Gastrocnemius medialis (tissue), 4 donors: ENCODE measurements at regions not wholly inside any gene's neighbourhood (a gene's known extent, or its start where the extent isn't known, plus 50 kb on each side); places are given as distances from the start of the nearest gene placed in this dataset.
"Not testable (repeated sequence)": the region's sequence is repeated elsewhere in the genome, so short reads cannot be mapped to it uniquely, and the experiment has no call there.

ENCODE experiments used
- ATAC-seq, 2 donors: fragments of 150-250 bp; one replicate each; pipeline ENCODE4 v1.9.1; 2016
- DNase-seq, 2 donors: peaks; one replicate each; pipeline ENCODE4 v3.0.0-alpha.2; 2019
- H3K27ac ChIP-seq, 4 donors: fragments of 200-600 bp; sonication (generic); 1 replicate in 1 of 4; 2 replicates in 3 of 4; pipeline ENCODE4 v1.5.1; 2016 to 2018; ENCODE audit warnings: mild to moderate bottlenecking in 2 of 4, moderate library complexity in 1 of 4
- H3K27me3 ChIP-seq, 3 donors: fragments of 200-600 bp; sonication (generic) in 2 of 3; 1 replicate in 1 of 3; 2 replicates in 2 of 3; pipeline versions ENCODE4 v1.5.1 to v1.6.0; 2016 to 2019; ENCODE audit warnings: mild to moderate bottlenecking in 1 of 3, moderate library complexity in 1 of 3
- H3K36me3 ChIP-seq, 2 donors: fragments of 200-600 bp; sonication (generic) in 1 of 2; one replicate each; pipeline ENCODE4 v1.5.1; 2017 to 2018
- H3K4me1 ChIP-seq, 2 donors: fragments of 200-600 bp; sonication (generic) in 1 of 2; one replicate each; pipeline ENCODE4 v1.5.1; 2016 to 2017; ENCODE audit warnings: mild to moderate bottlenecking in 2 of 2
- H3K4me3 ChIP-seq, 4 donors: fragments of 200-600 bp; sonication (generic) in 3 of 4; 1 replicate in 1 of 4; 2 replicates in 3 of 4; pipeline ENCODE4 v1.5.1; 2016 to 2019; ENCODE audit warnings: mild to moderate bottlenecking in 2 of 4
- H3K9me3 ChIP-seq, 3 donors: fragments of 200-600 bp; sonication (generic) in 2 of 3; 1 replicate in 1 of 3; 2 replicates in 2 of 3; pipeline ENCODE4 v1.5.1; 2016 to 2019
- CTCF ChIP-seq, 5 experiments: fragments of 450-650 bp in 3 of 5; fragments of 200-600 bp in 2 of 5; sonication (generic) in 2 of 5; IDR thresholded peaks in 4 of 5; conservative IDR thresholded peaks in 1 of 5; 1 replicate in 4 of 5; 2 replicates in 1 of 5; pipeline ENCODE4 v1.5.1; 2016 to 2019; ENCODE audit warnings: antibody characterized with exemption in 5 of 5, mild to moderate bottlenecking in 3 of 5, moderate library complexity in 3 of 5
- POLR2A ChIP-seq, 2 donors: fragments of 450-650 bp; IDR thresholded peaks; one replicate each; pipeline ENCODE4 v1.6.1; 2017; ENCODE audit warnings: antibody characterized with exemption in 2 of 2, mild to moderate bottlenecking in 2 of 2, moderate library complexity in 2 of 2
- in situ Hi-C, 4 donors: fragments of 200-750 bp; cut with MboI; loops; one replicate each; pipeline versions ENCODE4 v1.15.0 to v1.8.0; 2017; ENCODE audit warnings: low sequenced_read_pairs in 4 of 4
- intact Hi-C: fragments of 100-400 bp; cut with DNase I; formaldehyde crosslinking; loops from one replicate; pipeline ENCODE4 v1.15.1; 2023; ENCODE audit warnings: low total_unique reads

- in situ Hi-C loops: no loop called here
- H3K4me1 ChIP-seq: no peaks in the 10 kb centered on the region
- H3K27ac ChIP-seq: no peak overlapping the region
- TF ChIP-seq POLR2A (IDR thresholded peaks at IDR 0.05): no peak
- no peak for TF ChIP-seq CTCF (IDR thresholded peaks at IDR 0.05 in 4 of 5, conservative IDR thresholded peaks at IDR 0.05 in 1 of 5)
- no peaks in the 10 kb centered on the region for H3K27me3 ChIP-seq
- intact Hi-C loops: no loop called here
- H3K4me3 ChIP-seq: no peak overlapping the region
- no peaks in the 10 kb centered on the region for H3K36me3 ChIP-seq
- DNase-seq (no peak), ATAC-seq (no peak)
- no peaks in the 10 kb centered on the region for H3K9me3 ChIP-seq
Measured at GRCh38 chr12:63450816-63451215, 217.5 kb downstream of the DPY19L2 start.

- DNase-seq (no peak), ATAC-seq (no peak)
- intact Hi-C loops (no loop called here), in situ Hi-C loops (no loop called here)
- H3K4me3 ChIP-seq: no peak overlapping the region
- no peak overlapping the region for H3K27ac ChIP-seq
- no peaks in the 10 kb centered on the region for H3K27me3 ChIP-seq
- no peaks in the 10 kb centered on the region for H3K9me3 ChIP-seq
- no peaks in the 10 kb centered on the region for H3K36me3 ChIP-seq
- no peaks in the 10 kb centered on the region for H3K4me1 ChIP-seq
- TF ChIP-seq POLR2A (IDR thresholded peaks at IDR 0.05): no peak
- no peak for TF ChIP-seq CTCF (IDR thresholded peaks at IDR 0.05 in 4 of 5, conservative IDR thresholded peaks at IDR 0.05 in 1 of 5)
Measured at GRCh38 chr12:63450334-63450733, 218.0 kb downstream of the DPY19L2 start.

- no peak overlapping the region for H3K4me3 ChIP-seq
- intact Hi-C loops: no loop called here
- in situ Hi-C loops: no loop called here
- H3K36me3 ChIP-seq: no peaks in the 10 kb centered on the region
- TF ChIP-seq CTCF (IDR thresholded peaks at IDR 0.05 in 4 of 5, conservative IDR thresholded peaks at IDR 0.05 in 1 of 5): no peak
- no peak for TF ChIP-seq POLR2A (IDR thresholded peaks at IDR 0.05)
- H3K27me3 ChIP-seq: no peaks in the 10 kb centered on the region
- DNase-seq (no peak), ATAC-seq (no peak)
- no peak overlapping the region for H3K27ac ChIP-seq
- H3K9me3 ChIP-seq: no peaks in the 10 kb centered on the region
- no peaks in the 10 kb centered on the region for H3K4me1 ChIP-seq
Measured at GRCh38 chr12:63445224-63445880, 222.9 kb downstream of the DPY19L2 start.

- intact Hi-C loops (no loop called here), in situ Hi-C loops (no loop called here)
- Histone ChIP-seq H3K4me1 (no peaks in the 10 kb centered on the region), H3K27ac (no peak overlapping the region), H3K4me3 (no peak overlapping the region), H3K9me3 (no peaks in the 10 kb centered on the region), H3K36me3 (no peaks in the 10 kb centered on the region), H3K27me3 (no peaks in the 10 kb centered on the region)
- DNase-seq (no peak), ATAC-seq (no peak)
- TF ChIP-seq POLR2A (IDR thresholded peaks at IDR 0.05): no peak
- no peak for TF ChIP-seq CTCF (IDR thresholded peaks at IDR 0.05 in 4 of 5, conservative IDR thresholded peaks at IDR 0.05 in 1 of 5)
Measured at GRCh38 chr12:63440048-63440447, 228.2 kb downstream of the DPY19L2 start.

GRCh38 chr12:63434384-63434783, 233.9 kb downstream of the DPY19L2 start:
- in situ Hi-C loops, H3K27ac ChIP-seq, DNase-seq, intact Hi-C loops, H3K9me3 ChIP-seq, H3K4me1 ChIP-seq, H3K27me3 ChIP-seq, H3K4me3 ChIP-seq, ATAC-seq, H3K36me3 ChIP-seq: not testable (repeated sequence)

- ATAC-seq, H3K4me1 ChIP-seq, H3K27ac ChIP-seq, H3K36me3 ChIP-seq, intact Hi-C loops, H3K27me3 ChIP-seq, H3K9me3 ChIP-seq, in situ Hi-C loops, DNase-seq, H3K4me3 ChIP-seq: not testable (repeated sequence)
Measured at GRCh38 chr12:63427969-63428368, 240.3 kb downstream of the DPY19L2 start.

GRCh38 chr12:63427029-63427428, 241.3 kb downstream of the DPY19L2 start:
- H3K9me3 ChIP-seq, H3K27me3 ChIP-seq, intact Hi-C loops, in situ Hi-C loops, H3K36me3 ChIP-seq, ATAC-seq, DNase-seq, H3K4me3 ChIP-seq, H3K27ac ChIP-seq, H3K4me1 ChIP-seq: not testable (repeated sequence)
